ENCODE measurements at regions not wholly inside any gene's neighbourhood (a gene's known extent, or its start where the extent isn't known, plus 50 kb on each side); places are given as distances from the start of the nearest gene placed in this dataset.

GRCh38 chrX:45537936-45538335, 337.3 kb upstream of the DIPK2B start:
- TF ChIP-seq CTCF (IDR thresholded peaks at IDR 0.05; ENCODE audit: low read depth, low read length): no peak
- ChIA-PET POLR2A (no interaction called here), CTCF (no interaction called here)
- DNase-seq (ENCODE audit: low read depth, low spot score): no peak
- Histone ChIP-seq H3K27me3 (ENCODE audit: control insufficient read depth, insufficient read depth, low read length) (no peaks in the 10 kb centered on the region), H3K27ac (ENCODE audit: low read depth, low read length) (no peak overlapping the region), H3K9me3 (ENCODE audit: control insufficient read depth, insufficient read depth, low read length) (no peaks in the 10 kb centered on the region), H3K4me3 (ENCODE audit: low read depth, low read length) (no peak overlapping the region)

GRCh38 chrX:45527834-45528233, 327.2 kb upstream of the DIPK2B start:
- CTCF ChIA-PET: interaction anchor here (0.7 to 1.0 kb wide), 2 partner anchors 12 to 206 kb away, joined by 3 to 6 read pairs; no protein-coding TSS in a partner anchor
- POLR2A ChIA-PET: interaction anchor here (0.7 kb wide), 1 partner anchor 227 kb away, joined by 6 read pairs; no protein-coding TSS in a partner anchor
- TF ChIP-seq CTCF (IDR thresholded peaks at IDR 0.05; ENCODE audit: low read depth, low read length): no peak
- Histone ChIP-seq H3K27me3 (ENCODE audit: control insufficient read depth, insufficient read depth, low read length) (no peaks in the 10 kb centered on the region), H3K4me3 (ENCODE audit: low read depth, low read length) (no peak overlapping the region), H3K27ac (ENCODE audit: low read depth, low read length) (no peak overlapping the region), H3K9me3 (ENCODE audit: control insufficient read depth, insufficient read depth, low read length) (no peaks in the 10 kb centered on the region)
- DNase-seq (ENCODE audit: low read depth, low spot score): no peak

GRCh38 chrX:45524805-45525204, 324.1 kb upstream of the DIPK2B start:
- CTCF ChIA-PET: no interaction called here

GRCh38 chrX:45524296-45524695, 323.6 kb upstream of the DIPK2B start:
- H3K27me3 ChIP-seq (ENCODE audit: control insufficient read depth, insufficient read depth, low read length): no peaks in the 10 kb centered on the region
- H3K9me3 ChIP-seq (ENCODE audit: control insufficient read depth, insufficient read depth, low read length): no peaks in the 10 kb centered on the region
- TF ChIP-seq CTCF (IDR thresholded peaks at IDR 0.05; ENCODE audit: low read depth, low read length): no peak
- no peak overlapping the region for H3K27ac ChIP-seq (ENCODE audit: low read depth, low read length)
- POLR2A ChIA-PET: interaction anchor here (0.9 kb wide), 1 partner anchor 219 kb away, joined by 3 read pairs; no protein-coding TSS in a partner anchor
- CTCF ChIA-PET: no interaction called here
- H3K4me3 ChIP-seq (ENCODE audit: low read depth, low read length): no peak overlapping the region
- DNase-seq (ENCODE audit: low read depth, low spot score): peak; percentile 20

More at GRCh38 chrX:45524805-45525204, 324.1 kb upstream of the DIPK2B start:
- no peak overlapping the region for H3K27ac ChIP-seq (ENCODE audit: low read depth, low read length)
- POLR2A ChIA-PET: interaction anchor here (0.9 kb wide), 1 partner anchor 219 kb away, joined by 3 read pairs; no protein-coding TSS in a partner anchor
- no peaks in the 10 kb centered on the region for H3K9me3 ChIP-seq (ENCODE audit: control insufficient read depth, insufficient read depth, low read length)
- no peaks in the 10 kb centered on the region for H3K27me3 ChIP-seq (ENCODE audit: control insufficient read depth, insufficient read depth, low read length)
- no peak for TF ChIP-seq CTCF (IDR thresholded peaks at IDR 0.05; ENCODE audit: low read depth, low read length)
- H3K4me3 ChIP-seq (ENCODE audit: low read depth, low read length): no peak overlapping the region
- DNase-seq (ENCODE audit: low read depth, low spot score): no peak

GRCh38 chrX:45518552-45518951, 317.9 kb upstream of the DIPK2B start:
- ChIA-PET CTCF (interaction anchor here (1.2 kb wide), 1 partner anchor 197 kb away, joined by 3 read pairs; no protein-coding TSS in a partner anchor), POLR2A (interaction anchor here (1.8 kb wide), 1 partner anchor 104 kb away, joined by 11 read pairs; no protein-coding TSS in a partner anchor)
- no peak overlapping the region for H3K27ac ChIP-seq (ENCODE audit: low read depth, low read length)
- no peaks in the 10 kb centered on the region for H3K27me3 ChIP-seq (ENCODE audit: control insufficient read depth, insufficient read depth, low read length)
- no peak for DNase-seq (ENCODE audit: low read depth, low spot score)
- H3K4me3 ChIP-seq (ENCODE audit: low read depth, low read length): no peak overlapping the region
- TF ChIP-seq CTCF (IDR thresholded peaks at IDR 0.05; ENCODE audit: low read depth, low read length): no peak
- H3K9me3 ChIP-seq (ENCODE audit: control insufficient read depth, insufficient read depth, low read length): no peaks in the 10 kb centered on the region

Measured in AG04450 (cell line).